ENCODE measurements at regions not wholly inside any gene's neighbourhood (a gene's known extent, or its start where the extent isn't known, plus 50 kb on each side); places are given as distances from the start of the nearest gene placed in this dataset.
"Not testable (repeated sequence)": the region's sequence is repeated elsewhere in the genome, so short reads cannot be mapped to it uniquely, and the experiment has no call there.

DNA sequence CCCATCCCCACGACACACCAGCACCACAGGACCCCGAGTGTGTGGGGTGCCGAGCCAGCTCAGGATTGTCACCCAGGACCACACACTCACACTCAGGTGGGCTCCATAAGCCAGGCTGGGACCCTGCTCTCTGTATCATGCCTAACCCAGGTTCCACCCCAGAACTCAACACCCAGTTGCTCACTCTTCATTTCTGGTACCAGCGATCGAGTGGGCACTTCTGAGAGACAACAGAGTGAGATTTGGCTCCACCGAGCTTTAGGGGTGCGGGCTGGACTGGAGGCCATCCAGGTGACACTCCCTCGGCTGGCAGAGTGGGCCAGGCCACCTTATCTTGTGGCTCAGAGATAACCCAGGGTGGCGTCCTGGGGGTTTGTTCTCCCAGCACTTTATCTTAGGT, 1323.8 kb downstream of the BRD1 start:
- TF ChIP-seq ZFX (IDR thresholded peaks at IDR 0.05; ENCODE audit: borderline replicate concordance) = no peak
- TF ChIP-seq, protein P1, sequence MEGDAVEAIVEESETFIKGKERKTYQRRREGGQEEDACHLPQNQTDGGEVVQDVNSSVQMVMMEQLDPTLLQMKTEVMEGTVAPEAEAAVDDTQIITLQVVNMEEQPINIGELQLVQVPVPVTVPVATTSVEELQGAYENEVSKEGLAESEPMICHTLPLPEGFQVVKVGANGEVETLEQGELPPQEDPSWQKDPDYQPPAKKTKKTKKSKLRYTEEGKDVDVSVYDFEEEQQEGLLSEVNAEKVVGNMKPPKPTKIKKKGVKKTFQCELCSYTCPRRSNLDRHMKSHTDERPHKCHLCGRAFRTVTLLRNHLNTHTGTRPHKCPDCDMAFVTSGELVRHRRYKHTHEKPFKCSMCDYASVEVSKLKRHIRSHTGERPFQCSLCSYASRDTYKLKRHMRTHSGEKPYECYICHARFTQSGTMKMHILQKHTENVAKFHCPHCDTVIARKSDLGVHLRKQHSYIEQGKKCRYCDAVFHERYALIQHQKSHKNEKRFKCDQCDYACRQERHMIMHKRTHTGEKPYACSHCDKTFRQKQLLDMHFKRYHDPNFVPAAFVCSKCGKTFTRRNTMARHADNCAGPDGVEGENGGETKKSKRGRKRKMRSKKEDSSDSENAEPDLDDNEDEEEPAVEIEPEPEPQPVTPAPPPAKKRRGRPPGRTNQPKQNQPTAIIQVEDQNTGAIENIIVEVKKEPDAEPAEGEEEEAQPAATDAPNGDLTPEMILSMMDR (IDR thresholded peaks at IDR 0.05) = no peak
- no peak overlapping the region for H3K27ac ChIP-seq

DNA sequence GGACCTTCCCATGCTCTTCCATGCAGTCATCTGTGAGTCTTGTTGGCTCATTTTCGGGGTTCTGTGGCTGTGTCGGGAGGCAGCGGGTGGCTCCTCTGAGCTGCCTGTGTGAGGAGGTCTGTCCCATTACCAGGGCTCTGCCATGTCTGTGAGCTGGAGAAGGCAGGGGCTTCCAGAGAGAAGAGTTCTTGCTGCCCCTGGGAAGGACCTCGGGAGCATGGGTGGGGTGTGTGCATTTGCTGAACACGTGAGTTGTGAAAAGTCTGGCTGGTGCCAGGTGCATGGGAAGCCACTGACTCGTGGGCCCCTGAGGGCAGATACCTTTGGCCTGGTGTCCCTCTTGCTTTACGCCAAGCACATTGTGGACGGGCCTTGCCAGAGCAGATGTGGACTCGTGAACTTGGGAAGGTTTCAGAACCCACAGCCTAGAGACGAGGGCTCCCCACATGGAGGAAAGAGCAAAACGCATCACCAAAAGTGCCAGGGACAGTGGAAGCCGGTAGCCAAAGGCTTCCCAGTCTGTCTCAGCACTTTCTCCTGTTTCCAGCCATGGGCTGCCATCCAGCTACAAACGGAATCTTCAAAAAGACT, 1324.5 kb downstream of the BRD1 start:
- no peak overlapping the region for H3K27ac ChIP-seq
- no peak for TF ChIP-seq ZFX (IDR thresholded peaks at IDR 0.05; ENCODE audit: borderline replicate concordance)
- TF ChIP-seq, protein P1 (IDR thresholded peaks at IDR 0.05) = no peak

DNA sequence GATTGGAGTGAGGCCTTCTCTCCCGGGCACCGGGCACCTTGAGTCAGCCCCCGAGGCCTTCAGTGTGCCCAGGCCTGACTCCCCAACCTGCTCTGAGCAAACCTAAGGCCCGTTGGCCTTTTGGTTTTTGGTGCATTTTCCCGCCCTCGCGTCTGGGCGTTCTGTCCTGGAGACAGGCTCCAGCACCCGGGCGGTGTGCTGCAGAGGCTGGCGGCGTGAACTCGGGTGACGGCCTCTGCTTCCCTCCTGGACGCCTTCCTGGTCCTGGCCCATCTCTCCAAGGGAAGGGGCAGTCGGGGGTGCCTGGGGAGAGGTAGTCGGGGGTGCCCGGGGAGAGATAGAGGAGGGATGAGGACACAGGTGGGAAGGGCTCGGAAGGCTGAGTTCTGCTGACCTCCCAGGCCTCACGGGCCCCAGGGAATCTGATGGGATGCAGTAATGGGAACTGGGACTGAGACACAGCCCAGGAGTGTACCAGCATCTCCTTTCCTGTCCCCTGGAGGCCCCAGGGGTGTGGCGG, 1326.4 kb downstream of the BRD1 start:
- TF ChIP-seq ZFX (IDR thresholded peaks at IDR 0.05; ENCODE audit: borderline replicate concordance) = no peak
- TF ChIP-seq, protein P1 (IDR thresholded peaks at IDR 0.05) = no peak
- H3K27ac ChIP-seq = no peak overlapping the region

DNA sequence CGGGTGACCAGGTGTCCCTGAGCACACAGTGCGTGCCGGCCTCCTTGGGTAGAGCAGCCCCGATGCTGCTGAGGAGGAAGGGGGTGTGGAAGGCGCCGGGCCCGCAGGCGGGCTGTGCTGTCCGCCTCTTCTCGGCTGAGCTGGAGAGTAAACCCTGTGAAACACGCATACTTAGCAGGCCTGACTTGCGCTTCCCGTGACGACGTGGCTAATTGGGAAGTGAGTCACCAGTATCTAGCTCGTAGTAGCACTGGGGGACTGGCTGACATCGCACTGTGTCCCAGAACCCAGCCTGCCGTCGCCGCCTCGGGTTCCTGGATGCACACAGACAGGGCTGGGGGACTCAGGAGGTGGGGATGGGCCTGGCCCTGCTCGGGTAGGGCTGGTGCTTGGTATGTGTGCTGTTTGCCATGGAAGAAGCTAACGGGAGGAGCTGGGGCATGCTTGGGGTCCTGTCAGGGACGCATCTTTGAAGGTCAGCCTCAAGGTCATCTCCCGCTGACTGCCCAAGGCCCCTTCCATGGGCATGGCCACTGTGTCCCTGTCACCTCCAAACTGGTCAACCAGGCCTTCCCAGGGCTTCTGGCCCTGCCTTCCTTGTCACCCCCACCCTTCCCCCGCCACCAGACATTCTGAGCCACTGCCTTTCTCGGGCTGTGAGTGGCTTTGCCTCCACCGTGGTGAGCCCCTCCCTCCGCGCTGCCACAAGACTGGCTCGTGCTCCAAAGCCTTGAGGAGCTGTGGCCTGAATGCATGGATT, 1327.0 kb downstream of the BRD1 start:
- no peak overlapping the region for H3K27ac ChIP-seq
- TF ChIP-seq, protein P1 (IDR thresholded peaks at IDR 0.05) = no peak
- TF ChIP-seq ZFX (IDR thresholded peaks at IDR 0.05; ENCODE audit: borderline replicate concordance) = no peak

DNA sequence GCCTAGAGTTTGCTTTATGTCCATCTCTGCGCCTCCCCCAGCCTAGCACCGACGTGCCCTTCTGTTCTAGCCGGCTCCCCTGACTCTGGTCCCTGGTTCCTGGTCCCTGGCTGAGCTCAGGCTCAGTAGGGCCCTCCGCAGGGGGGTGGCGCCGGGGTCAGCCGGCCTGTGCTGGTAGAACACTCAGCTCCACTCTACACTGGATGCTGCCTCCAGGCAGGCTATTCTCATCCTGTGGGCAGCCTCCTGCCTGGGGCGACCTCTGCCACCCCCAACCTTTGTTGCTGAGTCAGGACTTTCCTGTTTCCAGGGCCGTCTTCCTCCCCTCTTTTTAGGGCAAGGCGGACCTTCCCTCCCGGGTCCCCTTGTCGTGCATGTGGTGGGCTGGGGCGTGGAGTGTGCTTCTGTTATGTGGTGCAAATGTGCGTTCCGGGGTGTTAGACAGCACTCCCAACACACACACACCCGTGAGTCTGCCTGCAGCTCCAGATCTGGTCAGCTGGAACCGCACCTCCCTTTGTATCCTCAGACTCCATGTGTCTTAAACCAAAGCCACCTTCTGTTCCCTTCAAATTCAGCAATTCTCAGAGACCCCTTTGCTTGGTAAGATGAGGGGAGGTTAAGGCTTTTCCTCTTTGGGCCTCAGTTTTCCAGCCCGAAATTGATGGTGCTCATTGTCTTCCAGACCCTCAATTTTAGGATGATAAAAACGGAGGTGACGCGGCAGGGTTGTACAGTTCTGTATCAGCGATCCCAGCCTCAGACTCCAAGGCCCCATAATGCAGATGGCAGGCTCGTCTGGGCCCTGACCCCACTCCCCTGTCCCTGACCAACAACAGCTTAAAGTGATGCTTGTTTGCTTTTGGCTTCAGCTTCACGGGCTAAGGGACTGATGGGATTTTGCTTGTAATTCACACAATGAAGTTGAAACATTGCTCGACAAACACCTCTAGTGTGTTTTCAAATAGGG, 1327.9 kb downstream of the BRD1 start:
- H3K27ac ChIP-seq = no peak overlapping the region
- no peak for TF ChIP-seq ZFX (IDR thresholded peaks at IDR 0.05; ENCODE audit: borderline replicate concordance)
- TF ChIP-seq, protein P1 (IDR thresholded peaks at IDR 0.05) = no peak

DNA sequence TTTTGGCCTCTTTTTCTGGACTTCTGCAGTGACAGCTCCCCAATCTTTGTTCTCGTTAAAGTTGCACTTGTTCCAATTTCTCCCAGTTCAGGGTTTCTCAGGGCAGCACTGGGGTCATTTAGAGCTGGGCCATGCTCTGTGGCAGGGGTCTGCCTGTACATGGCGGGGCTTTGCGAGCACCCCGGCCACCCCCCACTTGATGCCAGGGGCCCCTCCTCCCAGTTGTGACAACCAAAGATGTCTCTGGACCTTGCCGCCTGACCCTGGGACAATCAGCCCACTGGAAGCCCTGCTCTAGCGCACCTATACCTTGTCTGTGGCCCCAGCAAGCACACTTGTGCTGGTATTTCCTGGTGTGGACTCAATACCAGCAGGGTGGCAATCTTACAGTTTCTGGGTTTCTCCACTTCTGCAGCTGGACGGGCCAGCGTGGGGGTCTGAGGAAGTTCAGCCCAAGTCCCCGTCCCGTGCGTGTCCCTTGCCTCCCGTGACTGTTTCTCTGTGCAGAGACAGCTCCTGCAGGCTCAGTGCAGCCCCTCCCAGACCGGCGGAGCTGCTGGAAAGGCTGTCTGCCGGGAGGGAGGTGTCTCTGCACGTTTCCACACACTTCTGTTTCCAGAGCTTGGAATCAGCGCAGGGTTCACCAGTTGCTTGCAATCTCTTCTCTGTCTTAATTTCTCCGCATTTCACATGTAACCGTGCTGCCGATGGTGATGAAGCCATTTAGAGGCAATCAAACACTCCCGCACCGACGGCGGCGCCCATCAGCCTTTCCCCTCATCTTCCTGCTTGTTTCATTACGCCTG, 1328.9 kb downstream of the BRD1 start:
- TF ChIP-seq, protein P1 (IDR thresholded peaks at IDR 0.05) = no peak

DNA sequence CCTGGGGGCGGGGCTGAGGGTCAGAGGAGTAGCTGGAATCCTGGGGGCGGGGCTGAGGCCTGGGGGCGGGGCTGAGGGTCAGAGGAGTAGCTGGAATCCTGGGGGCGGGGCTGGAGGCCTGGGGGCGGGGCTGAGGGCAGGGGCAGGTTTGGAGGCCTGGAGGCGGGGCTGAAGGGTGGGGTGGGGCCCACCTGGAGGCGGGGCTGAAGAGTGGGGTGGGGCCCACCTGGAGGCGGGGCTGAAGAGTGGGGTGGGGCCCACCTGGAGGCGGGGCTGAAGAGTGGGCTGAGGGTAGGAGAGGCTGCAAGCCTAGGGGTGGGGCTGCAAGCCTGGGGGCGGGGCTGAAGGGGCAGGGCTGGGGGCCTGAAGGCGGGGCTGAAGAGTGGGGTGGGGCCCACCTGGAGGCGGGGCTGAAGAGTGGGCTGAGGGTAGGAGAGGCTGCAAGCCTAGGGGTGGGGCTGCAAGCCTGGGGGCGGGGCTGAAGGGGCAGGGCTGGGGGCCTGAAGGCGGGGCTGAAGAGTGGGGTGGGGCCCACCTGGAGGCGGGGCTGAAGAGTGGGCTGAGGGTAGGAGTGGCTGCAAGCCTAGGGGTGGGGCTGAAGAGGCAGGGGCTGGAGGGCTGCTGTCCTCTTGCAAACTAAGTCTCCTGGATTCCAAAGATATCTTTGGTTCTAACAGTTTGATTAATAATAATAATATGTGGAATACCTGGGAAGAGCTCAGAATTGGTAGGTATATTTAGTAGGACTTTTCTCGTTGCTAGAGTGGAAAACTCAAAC, 1329.7 kb downstream of the BRD1 start:
- H3K27ac ChIP-seq = not testable (repeated sequence)

More for the DNA sequence above, 1328.9 kb downstream of the BRD1 start:
- H3K27ac ChIP-seq = no peak overlapping the region
